K562 (cell line): ENCODE measurements at regions not wholly inside any gene's neighbourhood (a gene's known extent, or its start where the extent isn't known, plus 50 kb on each side); places are given as distances from the start of the nearest gene placed in this dataset.

ENCODE experiments used
- ATAC-seq: fragments of 200-7000 bp; cut with Tn5 transposase; 3 replicates; pipeline ENCODE4 v1.9.1; 2020; ENCODE audit warnings: moderate library complexity
- BruUV-seq: library from RNA; stranded (reverse); fragments of 400-500 nt; replicated peaks from 2 replicates; lab custom pipeline; 2021; lab: Mats Ljungman, UMichigan
- CTCF ChIA-PET: fragments of 300-600 bp; formaldehyde crosslinking; extraction: SDS; loops from one replicate; lab custom pipeline; 2021; ENCODE audit warnings: low intra/inter-chr PET ratio; lab: Yijun Ruan, JAX
- POLR2A ChIA-PET: fragments of 300-600, 350-650 bp; sonication (Branson Sonifier 250); formaldehyde crosslinking; extraction: SDS; loops from one replicate; lab custom pipeline; 2021; ENCODE audit warnings: antibody characterized with exemption, inconsistent platforms; lab: Yijun Ruan, JAX
- DNase-seq, 4 experiments: peaks; one replicate each; pipeline versions ENCODE4 v3.0.0 to v3.0.0-alpha.2; 2011 to 2018; ENCODE audit warnings: low spot score in 3 of 4, mixed read lengths in 3 of 4; ENCODE audit errors: extremely low read depth in 1 of 4
- FAIRE-seq: peaks from 2 replicates; lab custom pipeline; 2011; peaks lifted over from hg19 to GRCh38; lab: Jason Lieb, UNC
- H2AFZ ChIP-seq: 2 replicates; pipeline ENCODE4 v1.6.0; 2011; ENCODE audit warnings: low read depth, low read length, control low read depth, inconsistent platforms
- H3K27ac ChIP-seq: fragments of 200-600 bp; 3 replicates; pipeline ENCODE4 v1.8.0; 2011; ENCODE audit warnings: low read depth, mild to moderate bottlenecking, control low read depth, inconsistent platforms, low read length, moderate library complexity, mixed read lengths; ENCODE audit errors: extremely low read depth
- H3K27me3 ChIP-seq, 2 experiments: fragments of 300-600 bp in 1 of 2; 2 replicates in 1 of 2; 3 replicates in 1 of 2; pipeline versions ENCODE4 v1.6.0 to v1.8.0; 2011; ENCODE audit warnings: inconsistent platforms in 2 of 2, low read length in 2 of 2, mild to moderate bottlenecking in 1 of 2, mixed read lengths in 1 of 2, moderate library complexity in 1 of 2; ENCODE audit not compliant: control insufficient read depth in 2 of 2, insufficient read depth in 2 of 2
- H3K36me3 ChIP-seq: fragments of 300-600 bp; 3 replicates; pipeline ENCODE4 v1.8.0; 2011; ENCODE audit warnings: mild to moderate bottlenecking, low read length, inconsistent platforms; ENCODE audit not compliant: control insufficient read depth, insufficient read depth
- H3K4me1 ChIP-seq, 2 experiments: fragments of 200-600 bp in 1 of 2; replicated peaks in 1 of 2; 2 replicates in 1 of 2; 3 replicates in 1 of 2; pipeline versions ENCODE4 v1.5.1 to v1.8.0; 2011; ENCODE audit warnings: inconsistent platforms in 2 of 2, low read length in 2 of 2, mild to moderate bottlenecking in 1 of 2, mixed read lengths in 1 of 2, moderate library complexity in 1 of 2; ENCODE audit not compliant: control insufficient read depth in 2 of 2, insufficient read depth in 2 of 2
- H3K4me2 ChIP-seq: 2 replicates; pipeline ENCODE4 v1.6.1; 2011; ENCODE audit warnings: low read length, control low read depth, inconsistent platforms, mixed read lengths; ENCODE audit not compliant: insufficient read depth
- H3K4me3 ChIP-seq: fragments of 200-600 bp; sonication (generic), shearing (Covaris generic); 2 replicates; pipeline ENCODE4 v1.5.1; 2016; ENCODE audit warnings: control low read depth, inconsistent platforms
- H3K79me2 ChIP-seq: fragments of 200-600 bp; 3 replicates; pipeline ENCODE4 v1.8.0; 2011; ENCODE audit warnings: low read length, inconsistent platforms; ENCODE audit not compliant: control insufficient read depth, insufficient read depth
- H3K9ac ChIP-seq, 2 experiments: 2 replicates each; pipeline versions ENCODE4 v1.6.0 to v1.6.1; 2011; ENCODE audit warnings: low read depth in 2 of 2, low read length in 2 of 2, control low read depth in 1 of 2, inconsistent platforms in 1 of 2, mild to moderate bottlenecking in 1 of 2, mixed read lengths in 1 of 2; ENCODE audit not compliant: insufficient read depth in 1 of 2
- H3K9me1 ChIP-seq: one replicate; pipeline ENCODE4 v1.6.0; 2011; ENCODE audit warnings: inconsistent platforms, mild to moderate bottlenecking, low read length, moderate library complexity; ENCODE audit not compliant: control insufficient read depth, insufficient read depth
- H3K9me3 ChIP-seq: replicated peaks from 2 replicates; pipeline ENCODE4 v1.5.1; 2011; ENCODE audit warnings: low read depth, low read length, inconsistent platforms; ENCODE audit not compliant: control insufficient read depth, insufficient read depth
- H4K20me1 ChIP-seq: replicated peaks from 2 replicates; pipeline ENCODE4 v1.6.1; 2011; ENCODE audit warnings: low read length, inconsistent platforms, mixed read lengths; ENCODE audit not compliant: control insufficient read depth, insufficient read depth
- EZH2 ChIP-seq: IDR thresholded peaks from 2 replicates; pipeline ENCODE4 v1.6.1; 2012; ENCODE audit warnings: low read depth, mild to moderate bottlenecking, inconsistent platforms, low read length, borderline replicate concordance
- FOXK2 ChIP-seq, 2 experiments: fragments of 450-650 bp; IDR thresholded peaks in 1 of 2; conservative IDR thresholded peaks in 1 of 2; 2 replicates each; pipeline ENCODE4 v1.6.1; 2016; ENCODE audit warnings: low read depth in 2 of 2, mild to moderate bottlenecking in 1 of 2
- HOMEZ ChIP-seq: fragments of 250-450 bp; sonication (Bioruptor Pico); IDR thresholded peaks from 2 replicates; pipeline ENCODE4 v1.4.0; 2020; ENCODE audit warnings: mild to moderate bottlenecking, moderate library complexity
- JUND ChIP-seq, 2 experiments: IDR thresholded peaks; 2 replicates in 1 of 2; 3 replicates in 1 of 2; pipeline ENCODE4 v1.6.1; 2011; ENCODE audit warnings: borderline replicate concordance in 2 of 2, low read depth in 2 of 2, low read length in 2 of 2, improper control_type of control experiment in 1 of 2, missing biosample characterization in 1 of 2, missing genetic modification characterization in 1 of 2, missing genetic modification reagents in 1 of 2
- MCM7 ChIP-seq, 2 experiments: fragments of 450-650 bp; IDR thresholded peaks; 2 replicates each; pipeline ENCODE4 v1.6.1; 2016 to 2018
- POLR2B ChIP-seq: fragments of 450-650 bp; IDR thresholded peaks from 2 replicates; pipeline ENCODE4 v1.6.1; 2018; ENCODE audit warnings: low read depth; ENCODE audit not compliant: partially characterized antibody
- RAD21 ChIP-seq, 2 experiments: fragments of 250-450 bp in 1 of 2; fragments of 450-650 bp in 1 of 2; sonication (Bioruptor Pico) in 1 of 2; formaldehyde crosslinking in 1 of 2; IDR thresholded peaks in 1 of 2; conservative IDR thresholded peaks in 1 of 2; 2 replicates each; pipeline versions ENCODE4 v1.4.0 to v1.8.0; 2020 to 2022; ENCODE audit warnings: mild to moderate bottlenecking in 2 of 2, moderate library complexity in 1 of 2
- U2AF1 ChIP-seq: fragments of 200-400 bp; formaldehyde crosslinking; optimal IDR thresholded peaks from 2 replicates; pipeline ENCODE3; 2017; ENCODE audit warnings: mild to moderate bottlenecking, low read depth, low read length, moderate library complexity
- ZBED1 ChIP-seq: IDR thresholded peaks from 2 replicates; pipeline ENCODE4 v1.6.1; 2014
- ZBTB1 ChIP-seq: sonication (generic); formaldehyde crosslinking; IDR thresholded peaks from 2 replicates; pipeline ENCODE4 v1.8.1; 2023; ENCODE audit warnings: missing genetic modification reagents, low read depth, mild to moderate bottlenecking, borderline replicate concordance
- ZNF224 ChIP-seq: sonication (generic); formaldehyde crosslinking; IDR thresholded peaks from 2 replicates; pipeline ENCODE4 v1.8.0; 2022; ENCODE audit warnings: mild to moderate bottlenecking, missing genetic modification reagents
- WGBS: fragments of 100-300 bp; shearing (Covaris generic); methylation state at CpG from one replicate; pipeline ENCODE4 v1.1.6; 2016; ENCODE audit warnings: low coverage, mixed read lengths; ENCODE audit not compliant: insufficient coverage; ENCODE audit errors: missing lambda C conversion rate; 5-methylcytosine and 5-hydroxymethylcytosine counted together
- in situ Hi-C: fragments of 300-500 bp; cut with MboI; formaldehyde crosslinking; loops from 4 replicates; pipeline ENCODE4 v1.15.0; 2018; ENCODE audit warnings: inconsistent platforms, mixed read lengths
- intact Hi-C: fragments of 100-400 bp; cut with micrococcal nuclease; formaldehyde crosslinking; loops from 2 replicates; pipeline ENCODE4 v1.14.2; 2022

GRCh38 chr4:164596927-164597326, 157.0 kb upstream of the SMIM31 start:
- H3K9me1 ChIP-seq: no peaks in the 10 kb centered on the region
- H3K4me1 ChIP-seq: no peaks in the 10 kb centered on the region
- H3K27me3 ChIP-seq: no peaks in the 10 kb centered on the region
- H3K79me2 ChIP-seq: no peaks in the 10 kb centered on the region
- FAIRE-seq (no peak), ATAC-seq (no peak), DNase-seq (no peak)
- H2AFZ ChIP-seq: no peak overlapping the region
- H3K27ac ChIP-seq: no peak overlapping the region
- no peak overlapping the region for H3K4me3 ChIP-seq
- TF ChIP-seq U2AF1 (no peak), ZBED1 (no peak), POLR2B (no peak), FOXK2 (conservative IDR thresholded peaks at IDR 0.05 in 1 of 2, IDR thresholded peaks at IDR 0.05 in 1 of 2; ENCODE audit: low read depth in 2 of 2) (no peak), EZH2 (no peak), HOMEZ (no peak), MCM7 (IDR thresholded peaks at IDR 0.05) (no peak), RAD21 (CRISPR knock-in tag; conservative IDR thresholded peaks at IDR 0.05 in 1 of 2, IDR thresholded peaks at IDR 0.05 in 1 of 2) (no peak), ZBTB1 (CRISPR knock-in tag) (no peak), ZNF224 (CRISPR knock-in tag) (no peak), JUND (IDR thresholded peaks at IDR 0.05; ENCODE audit: borderline replicate concordance, low read depth, low read length) (no peak), JUND (tag; IDR thresholded peaks at IDR 0.05; ENCODE audit: borderline replicate concordance, low read depth, low read length) (no peak)
- 0% methylated on average over 1 of the region's 1 CpG for WGBS
- no peaks in the 10 kb centered on the region for H4K20me1 ChIP-seq
- no peaks in the 10 kb centered on the region for H3K9me3 ChIP-seq
- ChIA-PET POLR2A (interaction anchor here (0.8 kb wide), 1 partner anchor 997 kb away, joined by 4 read pairs; no protein-coding TSS in a partner anchor), CTCF (no interaction called here)
- no peak overlapping the region for H3K9ac ChIP-seq
- H3K4me2 ChIP-seq: no peak overlapping the region
- in situ Hi-C loops: no loop called here
- BruUV-seq: no TSS peak
- intact Hi-C loops: no loop called here
- no peaks in the 10 kb centered on the region for H3K36me3 ChIP-seq
